NCI-H1930 (cell line): ENCODE measurements at regions not wholly inside any gene's neighbourhood (a gene's known extent, or its start where the extent isn't known, plus 50 kb on each side); places are given as distances from the start of the nearest gene placed in this dataset.
A peak's percentile ranks its signal among the peaks of the same experiment; 100 is the strongest.
"Not testable (repeated sequence)": the region's sequence is repeated elsewhere in the genome, so short reads cannot be mapped to it uniquely, and the experiment has no call there.

Source experiments
- DNase-seq, 2 experiments: peaks; one replicate each; lab custom pipeline; 2025; lab: John Stamatoyannopoulos, UW

DNA sequence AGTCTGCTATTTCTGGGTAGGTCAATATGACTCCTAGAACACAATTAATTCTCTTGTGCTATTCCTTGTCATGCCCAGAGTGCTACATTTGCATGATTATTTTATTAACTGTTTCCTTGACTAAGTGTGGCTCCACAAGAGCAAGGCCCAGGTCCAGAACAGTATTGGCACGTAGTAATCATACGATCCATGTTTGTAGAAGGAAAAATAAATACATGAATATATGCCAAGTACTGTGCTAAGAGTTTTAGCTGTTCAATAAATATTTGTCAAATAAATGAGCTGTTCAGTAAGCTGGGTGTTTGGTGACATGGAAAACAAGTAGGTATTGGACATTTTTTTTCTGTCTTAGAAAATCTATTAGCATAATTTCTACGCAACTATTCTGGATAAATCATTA, 995.9 kb downstream of the MAT2B start:
- no peak for DNase-seq

- peak in 1 of 2 experiments; percentile 14 for DNase-seq
Observed at GRCh38 chr5:164504141-164504772, 998.8 kb downstream of the MAT2B start.

GRCh38 chr5:164505791-164506190, 1000.4 kb downstream of the MAT2B start:
- DNase-seq, result no peak

DNA sequence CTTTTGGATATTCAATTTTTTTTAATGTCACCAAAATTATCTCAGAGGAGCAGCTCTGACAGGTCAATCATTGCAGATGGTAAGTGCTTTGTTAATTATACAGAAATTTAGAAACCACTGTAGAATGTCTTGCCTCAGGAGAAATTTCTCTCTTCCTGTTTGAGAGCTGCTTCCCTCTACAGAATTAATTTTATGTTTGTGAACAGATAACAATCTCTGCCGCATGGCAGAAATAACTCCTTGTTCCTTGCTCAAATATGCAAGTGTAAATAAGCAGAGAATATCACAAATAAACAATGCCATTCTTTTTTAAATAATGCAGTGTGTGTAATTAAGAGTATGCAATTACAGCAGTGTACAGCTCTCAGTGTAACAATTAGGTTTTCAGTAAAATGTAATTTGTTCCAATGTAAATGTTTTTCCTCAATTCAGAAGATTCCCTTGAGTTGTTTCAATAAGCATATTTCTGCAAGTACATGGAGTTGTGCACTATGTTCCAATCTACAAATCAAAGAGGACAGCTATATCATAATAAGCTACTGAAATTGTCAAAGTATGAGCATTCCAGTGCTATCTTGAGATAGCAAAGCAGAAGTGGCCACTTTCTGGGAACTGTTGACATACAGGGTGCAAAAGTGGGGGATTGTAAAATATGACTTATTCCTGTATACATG, 1012.8 kb downstream of the MAT2B start:
- DNase-seq, result no peak

GRCh38 chr5:164518741-164519080, 1013.3 kb downstream of the MAT2B start:
- no peak for DNase-seq

- DNase-seq, result no peak
Observed at GRCh38 chr5:164532235-164532900, 1026.9 kb downstream of the MAT2B start.

DNA sequence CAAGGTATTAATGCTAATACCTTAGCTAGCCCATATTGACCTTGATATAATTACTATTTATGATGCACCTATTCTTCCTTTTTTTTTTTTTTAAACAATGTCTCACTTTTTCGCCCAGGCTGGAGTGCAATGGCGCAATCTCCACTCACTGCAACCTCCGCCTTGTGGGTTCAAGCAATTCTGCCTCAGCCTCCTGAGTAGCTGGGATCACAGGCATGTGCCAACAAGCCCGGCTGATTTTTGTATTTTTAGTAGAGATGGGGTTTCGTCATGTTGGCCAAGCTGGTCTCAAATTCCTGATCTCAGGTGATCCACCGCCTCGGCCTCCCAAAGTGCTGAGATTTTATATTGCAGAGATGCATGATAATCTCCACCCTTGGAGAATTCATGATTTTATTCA, 1028.0 kb downstream of the MAT2B start:
- DNase-seq, result not testable (repeated sequence)

- no peak for DNase-seq
Observed at GRCh38 chr5:164540174-164540573, 1034.8 kb downstream of the MAT2B start.

DNA sequence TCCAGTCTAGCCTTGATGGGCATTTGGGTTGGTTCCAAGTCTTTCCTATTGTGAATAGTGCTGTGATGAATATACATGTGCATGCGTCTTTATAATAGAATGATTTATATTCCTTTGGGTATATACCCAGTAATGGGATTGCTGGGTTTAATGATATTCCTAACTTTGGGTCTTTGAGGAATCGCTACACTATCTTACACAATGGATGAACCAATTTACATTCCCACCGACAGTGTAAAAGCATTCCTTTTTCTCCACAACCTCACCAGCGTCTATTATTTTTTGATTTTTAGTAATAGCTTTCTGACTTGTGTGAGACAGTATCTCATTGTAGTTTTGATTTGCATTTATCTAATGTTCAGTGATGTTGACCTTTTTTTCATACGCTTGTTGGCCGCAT, 1040.1 kb downstream of the MAT2B start:
- DNase-seq, result no peak

DNA sequence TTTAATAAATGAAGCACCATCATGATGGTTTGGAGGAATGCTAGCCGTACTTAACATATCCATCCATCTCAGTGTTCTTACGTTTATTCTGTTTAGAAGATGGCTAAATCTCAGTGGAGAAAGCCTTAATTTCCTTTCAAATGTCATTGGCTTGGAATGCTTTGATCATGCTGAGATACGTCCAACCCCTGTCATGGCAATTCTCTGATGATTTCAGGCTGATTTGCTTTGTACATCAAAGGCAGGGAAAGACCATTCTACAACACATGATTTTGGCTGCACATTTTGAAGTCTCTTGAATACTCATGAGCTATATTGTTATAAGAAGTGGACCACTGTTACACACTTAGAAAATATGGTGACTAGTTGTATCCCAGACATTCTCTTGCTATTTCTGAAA, 1048.4 kb downstream of the MAT2B start:
- no peak for DNase-seq

- DNase-seq, result no peak
Observed at GRCh38 chr5:164555809-164556208, 1050.4 kb downstream of the MAT2B start.

GRCh38 chr5:164560216-164560615, 1054.8 kb downstream of the MAT2B start:
- DNase-seq, result no peak

DNA sequence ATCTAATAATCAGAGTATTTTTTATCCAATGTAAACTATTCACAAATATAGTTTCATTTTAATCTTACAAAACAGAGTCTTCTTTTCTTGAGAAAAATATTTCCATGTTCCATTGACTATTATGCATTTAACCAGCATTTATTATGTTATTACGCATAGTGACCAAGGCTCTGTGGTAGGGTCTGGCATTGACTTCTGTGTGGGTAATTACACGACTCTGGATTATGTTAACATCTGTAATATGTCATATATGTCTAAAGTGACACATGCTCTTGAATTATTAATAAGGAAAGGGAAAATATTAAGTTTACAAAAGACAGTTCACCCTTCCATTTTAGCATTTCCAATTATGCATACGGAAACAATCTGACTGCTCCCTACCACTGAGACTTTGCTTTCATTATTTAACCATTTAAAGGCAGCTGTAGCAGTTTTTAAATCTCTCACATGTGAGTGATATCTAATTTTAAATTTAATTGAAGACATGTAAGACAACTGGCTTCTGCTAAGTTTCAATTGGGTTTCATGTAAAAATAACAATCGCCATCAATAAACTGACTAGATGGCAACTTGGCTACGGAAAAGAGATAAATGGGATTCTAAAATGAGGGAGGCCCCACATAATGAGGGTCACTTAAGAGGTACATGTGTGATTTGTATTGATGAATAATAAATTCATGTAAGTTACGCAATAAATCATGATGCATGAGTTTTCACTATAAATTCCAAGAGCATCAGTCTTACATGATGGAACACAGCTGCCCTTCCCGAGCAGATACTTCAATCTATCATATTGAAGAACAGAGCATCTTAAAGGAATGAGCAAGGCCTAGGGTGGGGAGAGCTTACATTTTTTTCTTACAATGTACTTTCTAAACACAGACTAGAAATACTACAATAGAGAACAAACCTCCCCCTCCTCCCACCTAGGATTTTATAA, 1056.8 kb downstream of the MAT2B start:
- no peak for DNase-seq

GRCh38 chr5:164563370-164563769, 1058.0 kb downstream of the MAT2B start:
- no peak for DNase-seq

GRCh38 chr5:164573397-164573796, 1068.0 kb downstream of the MAT2B start:
- no peak for DNase-seq

DNA sequence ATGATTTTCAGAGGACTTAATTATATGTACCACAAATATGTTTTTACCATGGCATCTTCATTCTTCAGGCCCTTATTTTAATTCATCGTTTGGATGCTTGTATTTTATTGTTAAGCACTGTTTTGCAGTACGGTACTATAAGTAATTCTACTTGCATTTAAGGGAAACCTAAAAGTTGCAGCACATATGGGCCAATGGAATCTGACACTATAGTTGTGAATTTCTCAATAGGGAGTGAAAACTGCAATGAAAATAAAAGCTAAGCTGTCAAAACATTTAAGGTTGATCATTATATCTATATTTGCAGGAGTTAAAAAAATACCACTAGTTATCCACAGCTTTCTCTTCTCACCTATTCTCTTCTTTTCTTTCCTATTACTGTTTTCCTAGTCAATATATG, 1071.8 kb downstream of the MAT2B start:
- DNase-seq, result no peak

DNA sequence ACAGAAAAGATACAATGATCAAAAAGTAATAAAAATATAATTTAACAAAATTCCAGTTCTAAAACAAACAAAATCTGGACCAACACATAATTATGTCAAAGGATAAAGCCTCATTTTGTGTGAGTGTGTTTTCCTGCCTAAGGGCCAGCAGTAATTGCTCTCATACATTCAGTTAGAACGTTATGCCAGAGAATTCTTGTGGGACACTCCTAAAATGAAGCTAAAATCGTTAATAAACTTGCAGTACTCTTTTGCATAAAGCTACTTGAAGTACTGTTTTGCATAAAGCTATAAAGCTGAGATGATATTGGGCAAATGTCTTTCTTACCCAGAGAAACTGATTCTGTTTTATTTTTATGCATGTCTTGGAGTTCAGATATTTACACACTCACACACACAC, 1072.3 kb downstream of the MAT2B start:
- peak in 1 of 2 experiments; percentile 6 for DNase-seq

DNA sequence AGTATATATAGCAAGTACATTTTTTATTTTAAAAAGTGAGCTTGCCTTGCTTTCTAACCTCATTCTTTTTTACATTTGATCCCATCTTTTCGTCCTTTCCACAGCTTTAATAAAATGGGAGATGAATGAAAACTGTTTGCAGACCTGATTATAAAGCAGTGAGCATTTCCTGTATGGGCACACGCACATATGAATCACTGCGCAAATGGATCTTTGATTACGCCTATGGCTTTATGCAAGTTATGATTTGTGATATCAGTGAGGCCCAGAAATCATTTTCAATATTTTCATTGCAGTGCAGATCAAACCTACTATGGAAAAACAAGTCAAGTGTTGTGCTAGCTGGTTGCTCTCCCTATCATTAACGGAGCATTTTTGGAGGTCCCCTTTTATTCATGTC, 1073.0 kb downstream of the MAT2B start:
- no peak for DNase-seq

DNA sequence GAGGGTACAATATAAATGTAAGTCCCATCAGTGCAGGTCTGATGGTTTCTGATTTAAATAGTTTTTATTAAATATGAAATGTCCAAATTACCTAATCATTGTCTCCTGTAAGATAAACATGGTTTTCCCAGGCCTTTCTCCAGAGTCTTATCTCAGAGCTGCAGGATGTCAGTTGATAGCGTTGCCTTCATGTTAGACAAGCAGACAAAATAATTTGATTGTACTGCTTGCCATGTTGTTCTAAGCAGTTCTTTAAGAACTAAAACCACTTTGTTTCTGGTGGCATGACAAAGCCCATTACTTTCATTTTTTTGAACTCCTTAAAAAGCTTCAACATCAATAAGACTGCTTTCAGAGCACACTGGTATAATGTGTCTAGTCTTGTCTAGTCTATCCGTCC, 1073.5 kb downstream of the MAT2B start:
- DNase-seq, result no peak

DNA sequence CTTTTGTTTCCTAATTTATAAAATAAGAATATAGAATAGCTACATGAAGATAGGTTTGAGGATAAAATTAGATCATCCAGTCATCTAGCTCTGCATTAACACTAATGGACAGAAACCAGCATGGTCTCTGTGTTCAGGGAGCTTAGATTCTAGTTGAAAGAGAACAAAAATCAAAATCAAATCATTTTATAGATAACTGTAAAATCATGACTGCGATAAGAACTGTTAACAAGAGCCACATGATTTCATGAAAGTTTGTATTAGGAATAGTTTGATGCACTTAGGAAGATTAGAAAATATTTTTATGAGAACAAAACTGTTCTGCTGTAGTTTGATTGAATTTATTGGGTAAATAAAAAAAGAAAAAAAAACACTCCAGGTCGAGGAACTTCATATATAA, 1074.7 kb downstream of the MAT2B start:
- no peak for DNase-seq

GRCh38 chr5:164581889-164582288, 1076.5 kb downstream of the MAT2B start:
- DNase-seq, result peak; percentile 18 to 37

DNA sequence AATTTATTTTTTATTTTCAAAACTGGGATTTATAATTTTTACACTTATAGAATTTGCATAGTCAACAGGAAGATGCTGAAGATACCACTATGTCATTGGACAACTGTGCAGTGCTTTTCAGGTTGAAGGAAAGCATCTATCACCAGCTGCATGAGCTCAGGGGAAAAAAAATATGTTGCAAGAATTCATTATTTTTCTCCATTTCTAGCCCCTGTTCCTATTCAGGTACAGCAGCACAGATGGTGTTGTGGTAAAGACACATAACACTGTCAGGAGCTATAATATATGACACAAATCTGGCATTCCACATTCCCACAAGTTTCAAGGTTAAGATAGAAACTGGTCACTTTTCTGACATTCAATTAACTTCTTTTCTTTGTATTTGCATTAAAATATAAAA, 1088.6 kb downstream of the MAT2B start:
- DNase-seq, result no peak
